Loucy (cell line): ENCODE measurements at regions not wholly inside any gene's neighbourhood (a gene's known extent, or its start where the extent isn't known, plus 50 kb on each side); places are given as distances from the start of the nearest gene placed in this dataset.

Experiments used
- EZH2phosphoT487 ChIP-seq: fragments of 200-600 bp; IDR thresholded peaks from 2 replicates; pipeline ENCODE4 v1.6.1; 2018; ENCODE audit warnings: antibody characterized with exemption, mild to moderate bottlenecking, moderate library complexity, borderline replicate concordance
- TF ChIP-seq, protein P1 (sequence below): fragments of 200-600 bp; sonication (generic); conservative IDR thresholded peaks from 2 replicates; pipeline ENCODE4 v1.5.1; 2014; ENCODE audit warnings: mild to moderate bottlenecking, antibody characterized with exemption, low read length

DNA sequence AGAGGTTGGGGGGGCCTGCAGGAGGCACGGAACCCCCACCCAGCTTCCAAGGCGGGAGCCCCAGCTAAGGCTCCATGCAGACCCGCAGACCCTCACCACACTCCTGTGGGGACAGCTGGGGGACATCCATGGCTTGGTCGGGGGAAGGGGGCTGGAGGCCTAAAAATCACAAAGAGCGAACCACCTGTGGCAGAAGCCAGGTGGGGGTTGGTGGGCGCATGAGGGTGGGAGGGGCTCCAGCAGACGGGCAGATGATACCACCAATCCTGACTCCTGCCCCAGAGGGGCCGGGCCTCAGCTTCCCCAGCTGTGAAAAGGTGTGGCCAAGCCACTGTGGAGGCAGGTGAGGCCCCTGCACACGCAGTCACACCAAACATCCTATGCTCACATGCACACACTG, 111.6 kb downstream of the FAM53A start:
- TF ChIP-seq, protein P1, sequence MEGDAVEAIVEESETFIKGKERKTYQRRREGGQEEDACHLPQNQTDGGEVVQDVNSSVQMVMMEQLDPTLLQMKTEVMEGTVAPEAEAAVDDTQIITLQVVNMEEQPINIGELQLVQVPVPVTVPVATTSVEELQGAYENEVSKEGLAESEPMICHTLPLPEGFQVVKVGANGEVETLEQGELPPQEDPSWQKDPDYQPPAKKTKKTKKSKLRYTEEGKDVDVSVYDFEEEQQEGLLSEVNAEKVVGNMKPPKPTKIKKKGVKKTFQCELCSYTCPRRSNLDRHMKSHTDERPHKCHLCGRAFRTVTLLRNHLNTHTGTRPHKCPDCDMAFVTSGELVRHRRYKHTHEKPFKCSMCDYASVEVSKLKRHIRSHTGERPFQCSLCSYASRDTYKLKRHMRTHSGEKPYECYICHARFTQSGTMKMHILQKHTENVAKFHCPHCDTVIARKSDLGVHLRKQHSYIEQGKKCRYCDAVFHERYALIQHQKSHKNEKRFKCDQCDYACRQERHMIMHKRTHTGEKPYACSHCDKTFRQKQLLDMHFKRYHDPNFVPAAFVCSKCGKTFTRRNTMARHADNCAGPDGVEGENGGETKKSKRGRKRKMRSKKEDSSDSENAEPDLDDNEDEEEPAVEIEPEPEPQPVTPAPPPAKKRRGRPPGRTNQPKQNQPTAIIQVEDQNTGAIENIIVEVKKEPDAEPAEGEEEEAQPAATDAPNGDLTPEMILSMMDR = no peak
- no peak for TF ChIP-seq EZH2phosphoT487
